OCI-LY7 (cell line): ENCODE measurements at regions not wholly inside any gene's neighbourhood (a gene's known extent, or its start where the extent isn't known, plus 50 kb on each side); places are given as distances from the start of the nearest gene placed in this dataset.

Source experiments
- BruUV-seq: library from RNA; stranded (reverse); fragments of 400-500 nt; replicated peaks from 2 replicates; lab custom pipeline; 2021; lab: Mats Ljungman, UMichigan
- CTCF ChIA-PET: fragments of 300-600 bp; sonication (Branson Sonifier 250); formaldehyde crosslinking; loops from one replicate; lab custom pipeline; 2022; ENCODE audit warnings: antibody characterized with exemption; ENCODE audit not compliant: unreplicated experiment; lab: Charles Lee
- POLR2A ChIA-PET: fragments of 300-600 bp; sonication (Branson Sonifier 250); formaldehyde crosslinking; loops from one replicate; lab custom pipeline; 2022; ENCODE audit warnings: antibody characterized with exemption; lab: Charles Lee
- DNase-seq: peaks from one replicate; pipeline ENCODE4 v3.0.0-alpha.2; 2015; ENCODE audit warnings: low spot score
- H2AFZ ChIP-seq: fragments of 200-600 bp; sonication (generic), shearing (Covaris generic); 2 replicates; pipeline ENCODE4 v1.6.1; 2014; ENCODE audit warnings: mild to moderate bottlenecking, antibody characterized with exemption, low read length, moderate library complexity
- H3K27ac ChIP-seq: fragments of 200-600 bp; sonication (generic); 2 replicates; pipeline ENCODE4 v1.5.1; 2014; ENCODE audit warnings: mixed run types, low read depth, mild to moderate bottlenecking, moderate library complexity, low read length, inconsistent platforms; ENCODE audit not compliant: poor library complexity, severe bottlenecking
- H3K36me3 ChIP-seq: fragments of 200-600 bp; sonication (generic); 2 replicates; pipeline ENCODE4 v1.6.1; 2014; ENCODE audit warnings: mild to moderate bottlenecking, antibody characterized with exemption, low read length, moderate library complexity, mixed read lengths; ENCODE audit not compliant: insufficient read depth
- H3K4me1 ChIP-seq: fragments of 200-600 bp; sonication (generic); 2 replicates; pipeline ENCODE4 v1.5.1; 2014; ENCODE audit warnings: mild to moderate bottlenecking, low read length; ENCODE audit not compliant: insufficient read depth, poor library complexity, severe bottlenecking
- H3K4me2 ChIP-seq: fragments of 200-600 bp; sonication (generic); 2 replicates; pipeline ENCODE4 v1.6.1; 2014; ENCODE audit warnings: mild to moderate bottlenecking, low read length
- H3K4me3 ChIP-seq: fragments of 200-600 bp; sonication (generic); 2 replicates; pipeline ENCODE4 v1.5.1; 2014; ENCODE audit warnings: mild to moderate bottlenecking, low read depth, low read length; ENCODE audit not compliant: poor library complexity, severe bottlenecking
- H3K79me2 ChIP-seq: fragments of 200-600 bp; sonication (generic); 2 replicates; pipeline ENCODE4 v1.6.1; 2016; ENCODE audit warnings: low read depth, mild to moderate bottlenecking, low read length, moderate library complexity, mixed read lengths; ENCODE audit not compliant: insufficient read depth
- H3K9me2 ChIP-seq: fragments of 200-600 bp; sonication (generic); 2 replicates; pipeline ENCODE4 v1.6.1; 2016; ENCODE audit warnings: mild to moderate bottlenecking, low read length, mixed read lengths; ENCODE audit not compliant: insufficient read depth
- H3K9me3 ChIP-seq: fragments of 200-600 bp; sonication (generic); 2 replicates; pipeline ENCODE4 v1.6.1; 2014; ENCODE audit warnings: mild to moderate bottlenecking, mixed run types, low read length, mixed read lengths
- H4K20me1 ChIP-seq: fragments of 200-600 bp; sonication (generic); 2 replicates; pipeline ENCODE4 v1.6.1; 2014; ENCODE audit warnings: mild to moderate bottlenecking, antibody characterized with exemption, low read length, moderate library complexity, mixed read lengths; ENCODE audit not compliant: insufficient read depth
- EZH2phosphoT487 ChIP-seq: fragments of 200-600 bp; sonication (generic); IDR thresholded peaks from 2 replicates; pipeline ENCODE4 v1.6.1; 2018; ENCODE audit warnings: low read depth, borderline replicate concordance, mild to moderate bottlenecking, mixed run types, antibody characterized with exemption, low read length, moderate library complexity, mixed read lengths
- intact Hi-C: fragments of 100-400 bp; cut with micrococcal nuclease; formaldehyde crosslinking; loops from one replicate; pipeline ENCODE4 v1.10.0; 2022; ENCODE audit not compliant: unreplicated experiment
- TF ChIP-seq, protein P1 (sequence below): fragments of 200-600 bp; sonication (generic); conservative IDR thresholded peaks from 2 replicates; pipeline ENCODE4 v1.5.1; 2014; ENCODE audit warnings: mild to moderate bottlenecking, antibody characterized with exemption, low read length, moderate library complexity, mixed read lengths

DNA sequence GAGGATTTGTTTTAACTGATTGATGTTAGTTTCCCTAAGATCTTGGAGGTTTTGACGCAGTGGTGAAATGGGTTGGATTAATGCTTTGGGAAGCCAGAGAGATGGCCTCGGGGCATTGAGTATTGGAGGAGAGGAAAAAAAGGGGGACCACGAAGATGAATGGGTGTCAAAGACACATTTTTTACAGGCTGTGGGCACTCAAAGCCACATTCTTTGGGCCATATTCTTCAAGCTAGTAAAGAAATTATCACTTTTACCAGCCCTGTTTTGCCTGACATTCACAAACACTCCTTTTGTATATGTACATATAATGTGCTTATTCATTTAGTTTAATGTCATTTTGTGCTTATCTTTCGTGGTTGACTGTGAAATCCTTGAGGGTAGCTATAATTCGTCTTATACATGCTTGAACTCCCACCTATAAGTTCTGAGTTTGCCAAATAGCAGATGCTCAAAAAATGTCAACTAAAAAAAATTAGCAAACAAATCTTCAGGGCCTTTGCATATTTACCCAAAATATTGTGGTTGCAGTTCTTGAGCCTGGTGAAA, 146.3 kb downstream of the ARL6IP6 start:
- Histone ChIP-seq H4K20me1 (no peaks in the 10 kb centered on the region), H3K4me2 (no peak overlapping the region), H3K4me1 (no peaks in the 10 kb centered on the region), H3K27ac (no peak overlapping the region), H3K36me3 (no peaks in the 10 kb centered on the region), H3K9me2 (no peaks in the 10 kb centered on the region), H3K9me3 (peaks cover 13% of the 10 kb centered on the region; the same call in 1 of the 2 replicates), H3K79me2 (no peaks in the 10 kb centered on the region), H2AFZ (no peak overlapping the region), H3K4me3 (no peak overlapping the region)
- BruUV-seq: no TSS peak
- TF ChIP-seq EZH2phosphoT487: no peak
- TF ChIP-seq, protein P1, sequence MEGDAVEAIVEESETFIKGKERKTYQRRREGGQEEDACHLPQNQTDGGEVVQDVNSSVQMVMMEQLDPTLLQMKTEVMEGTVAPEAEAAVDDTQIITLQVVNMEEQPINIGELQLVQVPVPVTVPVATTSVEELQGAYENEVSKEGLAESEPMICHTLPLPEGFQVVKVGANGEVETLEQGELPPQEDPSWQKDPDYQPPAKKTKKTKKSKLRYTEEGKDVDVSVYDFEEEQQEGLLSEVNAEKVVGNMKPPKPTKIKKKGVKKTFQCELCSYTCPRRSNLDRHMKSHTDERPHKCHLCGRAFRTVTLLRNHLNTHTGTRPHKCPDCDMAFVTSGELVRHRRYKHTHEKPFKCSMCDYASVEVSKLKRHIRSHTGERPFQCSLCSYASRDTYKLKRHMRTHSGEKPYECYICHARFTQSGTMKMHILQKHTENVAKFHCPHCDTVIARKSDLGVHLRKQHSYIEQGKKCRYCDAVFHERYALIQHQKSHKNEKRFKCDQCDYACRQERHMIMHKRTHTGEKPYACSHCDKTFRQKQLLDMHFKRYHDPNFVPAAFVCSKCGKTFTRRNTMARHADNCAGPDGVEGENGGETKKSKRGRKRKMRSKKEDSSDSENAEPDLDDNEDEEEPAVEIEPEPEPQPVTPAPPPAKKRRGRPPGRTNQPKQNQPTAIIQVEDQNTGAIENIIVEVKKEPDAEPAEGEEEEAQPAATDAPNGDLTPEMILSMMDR: no peak
- ChIA-PET POLR2A (no interaction called here), CTCF (no interaction called here)
- intact Hi-C loops: no loop called here
- DNase-seq: no peak

DNA sequence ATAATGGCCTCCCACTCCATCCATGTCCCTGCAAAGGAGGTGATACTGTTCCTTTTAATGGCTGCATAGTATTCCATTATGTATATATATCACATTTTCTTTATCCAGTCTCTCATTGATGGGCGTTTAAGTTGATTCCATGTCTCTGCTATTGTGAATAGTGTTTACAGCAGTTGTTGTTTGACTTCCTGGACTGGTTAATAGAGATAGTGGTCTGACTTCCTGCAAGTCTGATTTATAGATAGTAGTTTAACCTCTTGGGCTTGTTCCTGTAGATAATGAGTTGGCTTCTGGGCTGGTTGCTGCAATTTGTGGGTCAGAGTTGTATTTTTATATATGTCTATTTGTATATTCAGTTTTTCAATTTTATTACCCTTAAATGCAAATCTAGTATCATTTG, 145.4 kb downstream of the ARL6IP6 start:
- H3K9me2 ChIP-seq: no peaks in the 10 kb centered on the region
- no peak for TF ChIP-seq EZH2phosphoT487
- TF ChIP-seq, protein P1: no peak
- BruUV-seq: no TSS peak
- no peak overlapping the region for H3K4me3 ChIP-seq
- H3K27ac ChIP-seq: no peak overlapping the region
- POLR2A ChIA-PET: interaction anchor here (0.7 kb wide), 1 partner anchor 14 kb away, joined by 5 read pairs; no protein-coding TSS in a partner anchor
- no peaks in the 10 kb centered on the region for H3K79me2 ChIP-seq
- H3K4me1 ChIP-seq: no peaks in the 10 kb centered on the region
- CTCF ChIA-PET: no interaction called here
- H3K36me3 ChIP-seq: no peaks in the 10 kb centered on the region
- H3K4me2 ChIP-seq: no peak overlapping the region
- no peak for DNase-seq
- H3K9me3 ChIP-seq: peaks cover 13% of the 10 kb centered on the region; the same call in 1 of the 2 replicates
- H2AFZ ChIP-seq: no peak overlapping the region
- intact Hi-C loops: no loop called here
- no peaks in the 10 kb centered on the region for H4K20me1 ChIP-seq

DNA sequence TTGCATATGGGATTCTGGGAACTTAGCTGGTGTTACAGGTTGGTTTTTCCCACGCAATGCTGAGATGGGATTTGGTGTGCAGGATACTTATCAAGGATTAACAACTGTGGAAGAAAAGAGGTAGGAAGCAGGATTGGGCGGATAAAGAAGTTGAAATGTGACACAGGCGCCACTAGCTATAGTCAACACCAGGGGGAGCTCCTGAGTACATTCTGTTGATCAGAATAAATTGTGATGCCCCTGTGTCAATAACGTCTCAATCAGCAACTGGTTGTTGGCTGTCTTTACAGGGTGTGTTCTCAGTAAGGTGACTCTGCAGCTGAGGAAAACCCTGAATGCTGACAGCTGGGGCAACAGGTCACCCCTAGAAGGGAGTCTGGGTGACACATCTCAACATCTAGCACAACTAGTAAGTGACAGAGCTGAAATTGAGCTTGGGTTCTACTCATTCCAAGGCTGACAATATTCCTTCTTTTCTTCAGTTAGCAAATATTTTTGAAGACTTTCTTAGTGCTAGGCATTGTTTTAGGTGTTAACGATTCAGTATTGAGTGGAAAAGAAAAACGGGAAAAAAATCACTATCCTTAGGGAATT, 143.0 kb downstream of the ARL6IP6 start:
- BruUV-seq: no TSS peak
- intact Hi-C loops: no loop called here
- no peaks in the 10 kb centered on the region for H3K36me3 ChIP-seq
- no peak overlapping the region for H3K27ac ChIP-seq
- H4K20me1 ChIP-seq: no peaks in the 10 kb centered on the region
- TF ChIP-seq EZH2phosphoT487: no peak
- TF ChIP-seq, protein P1: peak; percentile 84
- no peak overlapping the region for H2AFZ ChIP-seq
- H3K4me1 ChIP-seq: no peaks in the 10 kb centered on the region
- ChIA-PET CTCF (interaction anchor here (1.0 kb wide), 1 partner anchor 19 kb away, joined by 3 read pairs; no protein-coding TSS in a partner anchor), POLR2A (interaction anchor here (0.6 kb wide), 1 partner anchor 398 kb away, joined by 3 read pairs; no protein-coding TSS in a partner anchor)
- no peaks in the 10 kb centered on the region for H3K79me2 ChIP-seq
- peak; percentile 55 for DNase-seq
- no peak overlapping the region for H3K4me2 ChIP-seq
- no peaks in the 10 kb centered on the region for H3K9me2 ChIP-seq
- H3K4me3 ChIP-seq: no peak overlapping the region
- H3K9me3 ChIP-seq: peaks cover 13% of the 10 kb centered on the region; the same call in 1 of the 2 replicates
